CD4-positive, alpha-beta T cell treated with Interleukin-2 at 100 ng/mL for 4 hours (primary cell): ENCODE measurements at regions not wholly inside any gene's neighbourhood (a gene's known extent, or its start where the extent isn't known, plus 50 kb on each side); places are given as distances from the start of the nearest gene placed in this dataset.
A peak's percentile ranks its signal among the peaks of the same experiment; 100 is the strongest.
"Not testable (repeated sequence)": the region's sequence is repeated elsewhere in the genome, so short reads cannot be mapped to it uniquely, and the experiment has no call there.

ENCODE experiments used
- DNase-seq: peaks from one replicate; pipeline ENCODE4 v3.0.0-alpha.2; 2020; ENCODE audit warnings: low spot score

DNA sequence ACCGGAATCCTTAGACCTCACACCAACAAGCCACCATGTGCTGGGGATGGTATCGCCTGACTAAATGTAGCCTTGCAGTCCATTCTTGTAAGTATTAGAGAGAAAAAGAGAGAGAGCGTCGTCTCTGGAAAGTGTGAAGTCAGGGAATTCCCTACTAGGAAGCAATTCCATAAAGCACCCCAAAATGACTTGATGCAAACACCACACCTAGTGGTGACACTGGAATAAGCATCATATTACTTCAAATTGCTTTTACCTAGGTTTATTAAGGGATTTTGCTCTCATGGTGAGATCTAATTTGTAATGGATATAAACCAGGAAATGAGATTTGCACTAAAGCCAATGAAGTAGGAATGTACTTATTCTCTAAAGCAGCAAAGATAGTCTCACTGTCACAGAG, 111.4 kb upstream of the METTL9 start:
- DNase-seq: not testable (repeated sequence)

DNA sequence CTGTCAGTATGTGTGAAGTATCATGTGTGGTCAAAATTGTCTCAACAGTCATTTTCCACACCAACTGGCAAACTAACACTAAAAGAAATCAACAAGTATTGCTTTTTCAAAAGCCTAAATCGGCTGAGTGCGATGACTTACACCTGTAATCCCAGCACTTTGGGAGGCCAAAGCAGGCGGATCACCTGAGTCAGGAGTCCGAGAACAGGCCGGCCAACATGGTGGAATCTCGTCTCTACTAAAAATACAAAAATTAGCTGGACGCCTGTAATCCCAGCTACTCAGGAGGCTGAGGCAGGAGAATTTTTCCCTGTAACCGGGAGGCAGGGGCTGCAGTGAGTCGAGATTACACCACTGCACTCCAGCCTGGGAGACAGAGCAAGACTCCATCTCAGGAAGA, 100.3 kb upstream of the METTL9 start:
- DNase-seq: not testable (repeated sequence)

DNA sequence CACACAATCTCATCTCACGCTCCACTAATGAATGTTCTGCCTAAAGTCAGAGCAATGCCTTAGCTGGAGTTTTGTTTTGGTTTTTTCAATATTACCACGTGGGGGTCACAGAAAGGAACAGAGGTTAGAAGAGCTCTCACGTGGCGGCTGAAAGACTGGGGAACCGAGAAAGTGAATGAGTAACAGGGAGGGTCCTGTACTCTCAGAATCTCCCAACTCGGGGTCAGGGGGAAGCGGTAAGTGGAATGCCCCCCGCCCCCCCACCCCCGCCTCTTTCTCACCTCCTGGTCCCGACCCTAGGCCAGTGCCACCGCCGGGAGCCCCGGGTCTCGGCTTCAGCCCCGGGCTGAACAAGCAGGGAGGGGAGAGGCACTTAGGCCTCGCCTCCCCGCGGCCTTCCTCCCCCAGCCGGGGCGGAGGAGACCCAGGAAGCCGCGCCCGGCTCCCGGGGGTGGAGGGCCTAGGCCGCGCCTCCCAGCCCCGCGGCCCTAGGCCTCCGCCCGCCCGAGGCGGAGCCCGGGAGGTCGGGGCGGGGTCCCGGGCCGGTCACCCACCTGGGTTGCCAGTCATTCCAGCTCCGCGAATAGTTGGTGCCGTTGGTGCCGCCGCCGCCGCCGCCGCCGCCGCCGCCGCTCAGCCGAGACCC, 98.0 kb upstream of the METTL9 start:
- peak; percentile 71 for DNase-seq

DNA sequence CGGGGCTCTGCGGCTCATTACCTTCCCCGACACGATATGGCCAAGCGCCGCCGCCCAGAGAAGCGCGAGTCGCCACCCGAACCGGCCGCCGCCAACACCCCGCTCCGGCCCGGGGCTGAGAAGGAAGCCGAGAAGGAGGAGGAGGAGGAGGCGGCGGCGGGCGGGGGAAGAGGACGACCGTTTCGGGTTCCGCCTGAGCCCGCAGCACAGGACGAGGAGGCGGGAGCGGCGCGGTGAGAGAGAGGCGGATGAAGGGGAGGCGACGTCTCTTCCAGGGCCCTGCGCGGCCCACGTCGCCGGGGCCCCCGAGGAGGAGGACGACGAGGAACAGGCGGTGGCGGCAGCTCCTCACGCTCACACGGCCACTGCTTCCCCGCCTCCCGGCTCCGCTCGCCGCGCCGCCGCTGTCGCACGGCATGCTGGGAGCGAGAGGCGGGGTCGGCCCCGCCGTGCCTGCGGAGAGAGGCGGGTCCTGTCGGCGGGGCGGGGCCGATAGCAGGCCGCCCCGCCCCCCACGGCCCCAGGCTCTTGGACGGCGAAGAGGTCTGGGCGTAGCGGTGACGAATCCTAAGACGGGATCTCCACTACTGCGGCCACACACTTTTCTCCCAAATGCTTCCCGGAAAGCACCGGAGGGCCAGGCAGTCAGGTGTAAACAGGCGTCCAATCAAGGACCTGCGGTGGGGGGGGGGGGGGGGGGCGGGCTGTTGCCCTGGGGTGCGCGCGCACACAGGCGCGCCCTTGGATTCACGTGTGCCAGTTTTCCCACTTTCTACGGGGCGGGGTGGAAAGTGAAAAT, 97.3 kb upstream of the METTL9 start:
- peak; percentile 91 for DNase-seq

DNA sequence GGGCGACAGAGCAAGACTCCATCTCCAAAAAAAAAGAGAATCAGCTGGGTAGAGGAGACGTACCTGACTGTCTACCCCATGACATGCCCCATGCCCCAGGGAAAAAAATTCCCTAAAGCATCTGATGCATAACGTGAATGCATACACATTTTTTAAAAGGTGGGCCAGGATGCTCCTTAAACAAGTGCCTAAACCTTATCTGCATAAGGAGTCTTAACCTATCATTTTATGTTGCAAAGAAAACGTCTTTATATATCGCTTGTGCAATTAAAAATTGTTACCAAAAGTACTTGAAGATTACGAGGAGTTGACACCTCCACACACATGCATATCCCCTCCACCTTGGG, 95.8 kb upstream of the METTL9 start:
- DNase-seq: not testable (repeated sequence)

DNA sequence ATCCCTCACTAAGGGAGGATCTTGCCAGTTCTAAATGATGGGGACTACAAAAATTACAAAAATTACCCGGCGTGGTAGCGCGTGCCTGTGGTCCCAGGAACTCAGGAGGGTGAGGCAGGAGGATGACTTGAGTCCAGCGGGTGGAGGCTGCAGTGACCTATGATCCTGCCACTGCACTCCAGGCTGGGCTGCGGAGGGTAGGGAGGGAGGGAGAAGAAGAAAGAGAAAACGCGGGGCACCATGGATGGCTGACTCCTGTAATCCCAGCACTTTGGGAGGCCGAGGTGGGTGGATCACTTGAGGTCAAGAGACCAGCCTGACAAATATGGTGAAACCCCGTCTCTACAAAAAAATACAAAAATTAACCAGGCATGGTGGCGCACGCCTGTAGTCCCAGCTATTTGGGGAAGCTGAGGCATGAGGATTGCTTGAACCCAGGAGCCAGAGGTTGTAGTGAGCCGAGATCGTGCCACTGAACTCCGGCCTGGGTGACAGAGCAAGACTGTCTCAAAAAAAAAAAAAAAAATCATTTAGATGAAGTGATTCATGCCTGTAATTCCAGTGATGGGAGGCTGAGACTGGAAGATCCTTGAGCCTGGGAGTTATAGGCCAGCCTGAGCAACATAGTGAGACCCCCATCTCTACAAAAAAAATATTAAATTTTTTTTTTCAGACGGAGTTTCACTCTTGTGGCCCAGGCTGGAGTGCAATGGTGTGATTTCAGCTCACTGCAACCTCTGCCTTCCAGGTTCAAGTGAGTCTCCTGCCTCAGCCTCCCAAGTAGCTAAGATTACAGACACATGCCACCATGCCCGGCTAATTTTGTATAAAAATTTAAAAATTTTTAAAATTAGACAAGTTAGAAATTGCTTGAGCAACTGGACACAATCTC, 95.2 kb upstream of the METTL9 start:
- DNase-seq: not testable (repeated sequence)

DNA sequence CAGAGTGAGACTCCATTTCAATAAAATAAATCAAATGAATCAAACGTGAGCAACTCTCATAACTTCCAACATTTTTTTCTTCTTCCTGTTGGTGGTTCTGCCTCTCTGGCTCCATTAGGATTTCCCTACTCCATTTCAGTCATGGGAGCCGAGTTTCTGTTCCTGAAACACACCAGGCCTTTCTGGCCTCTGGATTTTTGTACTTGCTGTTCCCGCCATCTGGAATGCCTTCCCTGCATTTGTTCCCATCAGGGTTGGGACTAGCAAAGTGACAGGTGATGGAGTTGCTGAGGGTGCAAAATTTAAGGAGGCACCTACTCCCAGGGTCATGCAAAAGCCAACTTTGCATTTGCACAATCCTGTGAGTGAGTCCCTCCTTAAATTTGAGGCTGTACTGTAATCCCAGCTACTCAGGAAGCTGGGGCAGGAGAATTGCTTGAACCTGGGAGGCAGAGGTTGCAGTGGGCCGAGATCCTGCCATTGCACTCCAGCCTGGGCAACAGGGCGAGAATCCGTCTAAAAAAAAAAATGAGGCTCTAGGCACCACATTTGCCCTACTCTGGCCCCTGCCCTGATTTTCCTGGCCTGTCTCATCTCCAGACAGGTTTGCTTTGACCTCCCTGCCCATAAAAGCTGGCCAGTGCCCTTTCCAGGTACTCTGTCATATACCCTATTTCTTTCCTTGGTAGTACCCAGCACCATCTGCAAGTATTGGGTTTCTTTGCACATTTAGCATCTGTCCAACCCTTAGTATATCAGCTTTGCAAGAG, 93.4 kb upstream of the METTL9 start:
- not testable (repeated sequence) for DNase-seq

DNA sequence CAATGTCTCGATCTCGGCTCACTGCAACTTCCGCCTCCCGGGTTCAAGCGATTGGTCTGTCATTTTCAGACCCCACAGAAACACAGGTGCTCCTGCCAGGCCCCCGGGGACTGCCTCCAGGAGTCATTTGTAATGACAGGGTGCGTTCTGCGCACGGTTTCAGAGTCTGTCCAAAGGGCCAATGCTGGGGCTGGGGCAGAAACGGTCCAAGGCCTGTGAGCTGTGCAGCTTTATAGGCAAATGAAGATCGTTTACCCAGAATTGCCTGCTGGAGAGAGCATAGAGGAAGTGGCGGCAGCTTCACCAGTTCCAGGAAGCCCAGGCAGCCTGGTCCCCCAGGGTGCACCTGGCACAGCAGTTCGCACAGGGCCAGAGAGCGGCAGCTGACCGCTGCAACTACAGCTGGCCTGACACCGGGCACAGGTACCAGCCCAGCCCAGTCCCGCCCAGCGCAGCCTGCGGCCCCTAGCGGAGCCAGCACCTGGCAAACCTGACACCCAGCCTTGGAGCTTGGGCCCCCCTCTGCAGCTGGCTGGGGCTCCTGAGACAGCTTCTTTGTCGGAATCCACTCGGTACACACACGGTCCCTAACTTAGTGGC, 92.4 kb upstream of the METTL9 start:
- peak; percentile 80 for DNase-seq

DNA sequence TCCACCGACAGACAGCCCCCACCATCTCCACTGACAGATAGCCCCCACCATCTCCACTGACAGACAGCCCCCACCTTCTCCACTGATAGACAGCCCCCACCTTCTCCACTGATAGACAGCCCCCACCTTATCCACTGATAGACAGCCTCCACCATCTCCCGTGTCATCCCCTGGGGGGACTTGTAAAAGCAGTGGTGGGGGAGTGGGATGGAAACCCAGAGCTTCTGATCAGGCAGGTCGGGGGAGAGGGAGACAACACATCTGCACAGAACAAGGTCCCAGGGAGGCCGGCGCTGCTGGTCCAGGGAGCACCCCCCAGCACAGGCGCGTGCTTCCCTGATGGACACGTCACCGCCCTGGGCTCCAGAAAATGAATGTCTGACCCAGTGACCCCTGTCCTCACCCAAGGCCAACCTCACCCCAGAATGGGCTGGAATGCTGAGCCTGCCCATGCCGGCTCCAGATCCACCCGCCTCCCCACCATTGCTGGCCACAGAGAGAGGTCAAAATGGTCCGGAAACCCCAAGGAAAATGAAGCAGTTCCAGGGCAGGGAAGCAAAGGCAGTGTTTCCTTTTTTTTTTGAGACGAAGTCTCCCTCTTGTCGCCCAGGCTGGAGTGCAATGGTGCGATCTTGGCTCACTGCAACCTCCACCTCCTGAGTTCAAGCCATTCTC, 91.6 kb upstream of the METTL9 start:
- DNase-seq: not testable (repeated sequence)

DNA sequence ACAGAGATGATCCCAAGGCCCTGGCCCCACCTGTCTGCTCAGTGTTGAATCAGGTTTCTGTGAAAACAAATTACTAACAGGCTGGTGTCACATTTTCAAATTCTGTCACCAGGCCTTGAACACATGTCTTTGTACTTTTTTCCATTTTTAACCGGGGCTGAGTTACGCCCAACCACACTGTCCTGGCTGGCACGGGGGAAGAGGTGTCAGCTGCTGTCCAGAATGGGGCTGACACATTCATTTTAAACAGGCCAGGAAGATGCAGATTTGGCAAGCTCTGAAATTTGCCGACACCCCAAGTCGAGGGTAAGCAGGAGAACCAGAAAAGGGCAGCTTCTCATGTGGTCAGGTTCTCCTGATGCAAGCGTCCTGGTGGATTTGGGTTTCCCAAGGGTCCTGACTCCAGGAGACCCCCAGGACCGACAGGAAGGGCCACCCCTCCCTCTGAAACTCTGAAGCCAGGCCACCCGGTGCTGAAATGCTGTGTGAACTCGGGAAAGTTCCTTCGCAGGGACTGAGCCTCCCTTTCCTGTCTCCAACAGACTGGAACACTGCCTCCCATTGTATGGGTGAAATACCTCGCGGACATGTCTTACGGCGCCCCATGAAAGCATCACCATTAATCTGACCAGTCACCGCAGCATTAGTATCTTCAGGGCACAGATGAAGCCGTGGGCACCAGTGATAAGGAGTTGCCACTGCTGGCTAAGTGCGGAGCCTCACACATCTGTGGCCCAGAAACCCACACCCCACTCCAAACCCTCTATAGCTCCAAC, 90.5 kb upstream of the METTL9 start:
- DNase-seq: peak; percentile 30

DNA sequence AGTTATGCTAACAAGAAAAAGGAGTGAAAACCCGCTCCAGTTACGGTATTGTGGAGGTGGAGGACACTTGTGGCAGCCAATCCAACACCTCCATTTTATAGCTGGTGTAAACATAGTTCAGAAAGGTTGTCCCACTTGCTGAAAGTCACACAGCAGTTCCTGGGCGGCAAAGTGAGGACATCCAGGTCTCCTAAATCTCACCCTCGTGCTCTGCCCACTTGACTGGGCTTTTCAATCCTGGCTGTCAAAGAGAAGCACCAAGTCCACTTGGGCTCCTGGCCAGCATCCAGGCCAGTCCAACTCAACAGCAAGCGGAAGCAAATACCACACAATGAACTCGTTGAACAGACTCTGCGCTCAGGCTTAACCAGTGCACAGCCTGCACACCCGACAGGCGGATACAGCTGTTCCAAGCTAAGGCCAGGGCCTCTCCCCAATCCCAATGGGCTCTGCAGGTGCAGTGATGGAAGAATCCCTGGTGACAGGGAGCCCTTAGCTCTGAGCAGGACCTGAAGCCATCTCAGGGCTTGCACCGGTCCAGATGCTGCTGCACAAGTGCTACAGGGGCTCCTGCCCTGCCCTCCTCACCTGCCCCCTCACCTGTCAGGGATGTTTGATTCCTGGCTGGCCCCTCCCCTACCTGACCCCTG, 89.8 kb upstream of the METTL9 start:
- not testable (repeated sequence) for DNase-seq

DNA sequence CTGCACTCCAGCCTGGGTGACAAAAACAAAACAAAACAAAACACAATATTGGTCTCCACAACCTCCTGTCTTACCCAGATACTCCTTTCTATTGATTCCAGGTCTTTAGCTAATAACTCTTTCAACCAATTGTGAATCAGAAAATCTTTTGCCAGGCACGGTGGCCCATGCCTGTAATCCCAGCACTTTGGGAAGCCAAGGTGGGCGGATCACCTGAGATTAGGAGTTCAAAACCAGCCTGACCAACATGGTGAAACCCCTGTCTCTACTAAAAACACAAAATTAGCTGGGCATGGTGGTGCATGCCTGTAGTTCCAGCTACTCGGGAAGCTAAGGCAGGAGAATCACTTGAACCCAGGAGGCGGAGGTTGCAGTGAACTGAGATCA, 88.5 kb upstream of the METTL9 start:
- not testable (repeated sequence) for DNase-seq

DNA sequence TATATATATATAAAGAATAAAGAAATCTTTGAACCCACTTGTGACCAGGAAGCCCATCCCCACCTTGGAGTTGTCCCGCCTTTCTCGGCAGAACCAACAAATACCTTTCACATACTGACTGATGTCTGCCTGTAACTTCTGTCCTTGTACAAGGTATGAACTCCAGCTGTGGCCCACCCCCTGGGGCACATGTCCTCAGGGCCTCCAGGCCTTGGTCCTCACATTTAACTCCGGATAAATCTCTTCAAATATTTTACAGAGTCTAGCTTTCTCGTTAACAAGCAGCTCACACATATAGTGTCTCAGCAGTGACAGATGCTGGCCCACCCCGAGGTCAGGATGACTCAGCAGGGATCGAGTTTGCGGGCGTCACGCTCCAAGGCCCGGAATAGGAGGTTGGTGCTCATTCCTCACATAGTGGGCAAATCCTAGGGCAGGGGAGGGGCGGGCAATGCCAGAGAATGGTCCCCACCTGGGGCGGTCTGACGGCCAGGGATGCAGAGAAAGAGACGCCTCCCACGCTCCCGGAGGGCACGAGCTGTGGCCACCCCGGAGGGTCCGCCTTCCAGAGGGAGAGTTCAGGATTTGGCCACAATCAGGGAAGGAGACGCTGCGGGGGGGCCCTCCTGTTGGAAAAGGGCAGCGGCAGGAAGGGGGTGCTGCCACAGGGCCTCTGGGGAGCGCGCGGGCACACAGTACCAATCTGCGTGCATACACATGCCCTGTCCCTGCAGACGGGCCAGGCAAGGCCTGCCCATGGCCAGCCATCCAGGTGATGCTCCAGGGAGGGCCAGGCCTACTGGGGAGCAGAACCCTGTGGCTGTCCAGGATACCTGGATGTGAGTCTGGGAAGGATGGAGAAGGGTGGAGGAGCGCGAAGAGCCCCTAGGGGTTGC, 87.8 kb upstream of the METTL9 start:
- DNase-seq: not testable (repeated sequence)

DNA sequence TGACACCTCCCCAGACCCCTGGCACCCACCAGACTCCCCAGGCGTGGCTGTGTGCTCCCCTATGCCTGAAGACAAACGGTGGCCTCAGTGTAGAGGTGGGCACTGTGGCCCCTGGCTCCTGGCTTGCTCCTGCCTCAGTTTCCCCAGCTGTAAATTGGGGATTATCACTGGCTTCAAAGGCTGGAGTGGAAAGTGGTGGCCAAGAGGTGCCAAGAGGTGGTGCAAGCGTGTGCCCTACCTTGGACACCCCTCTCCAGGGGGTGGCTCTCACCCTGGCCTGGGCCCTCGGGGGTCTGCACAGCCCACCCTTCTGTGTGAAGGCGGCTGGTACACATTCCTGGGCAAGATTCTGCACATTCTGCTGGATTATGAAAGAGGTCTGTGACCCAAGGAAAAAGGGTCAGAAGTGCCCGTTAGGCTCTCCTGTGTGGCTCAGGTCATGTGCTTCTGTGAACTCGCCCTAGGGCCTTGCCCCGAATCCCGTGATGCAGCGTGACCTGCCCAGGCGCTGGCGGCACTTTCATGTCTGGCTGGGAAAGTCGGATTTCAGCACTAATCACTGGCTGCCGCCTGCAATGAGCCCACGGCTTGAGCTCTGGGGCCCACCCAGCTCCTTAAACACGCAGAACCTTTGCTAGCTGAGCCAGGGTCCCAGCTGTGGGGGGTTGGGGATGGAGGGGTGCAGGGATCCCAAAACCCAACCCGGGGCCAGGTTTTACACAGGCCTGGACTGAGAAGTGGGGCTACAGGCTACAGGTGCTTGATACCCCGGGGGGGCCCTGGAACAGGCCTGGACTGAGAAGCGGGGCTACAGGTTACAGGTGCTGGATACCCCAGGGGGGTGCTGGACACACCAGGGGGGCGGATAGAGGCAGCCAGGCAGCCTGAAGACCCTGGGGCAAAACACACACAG, 86.8 kb upstream of the METTL9 start:
- DNase-seq: not testable (repeated sequence)

DNA sequence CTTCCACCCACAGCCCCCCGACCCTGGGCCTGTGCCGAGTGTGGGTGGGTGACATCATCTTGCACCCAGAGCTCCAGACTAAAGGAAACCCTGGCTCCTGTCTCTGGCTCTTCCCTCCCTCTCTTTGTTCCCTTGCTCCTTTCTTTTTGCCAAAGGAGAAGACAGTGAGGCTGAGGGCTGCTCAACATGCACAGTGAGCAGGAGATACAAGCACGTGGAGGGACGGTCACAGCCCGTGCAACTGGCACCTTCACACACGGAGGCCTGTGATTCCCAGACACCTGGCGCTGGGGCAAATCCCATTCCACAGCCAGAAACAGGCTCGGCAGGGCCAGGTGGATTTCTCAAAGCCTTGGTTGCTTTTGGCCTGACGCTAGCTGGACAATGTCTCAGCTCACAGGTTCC, 86.0 kb upstream of the METTL9 start:
- not testable (repeated sequence) for DNase-seq

DNA sequence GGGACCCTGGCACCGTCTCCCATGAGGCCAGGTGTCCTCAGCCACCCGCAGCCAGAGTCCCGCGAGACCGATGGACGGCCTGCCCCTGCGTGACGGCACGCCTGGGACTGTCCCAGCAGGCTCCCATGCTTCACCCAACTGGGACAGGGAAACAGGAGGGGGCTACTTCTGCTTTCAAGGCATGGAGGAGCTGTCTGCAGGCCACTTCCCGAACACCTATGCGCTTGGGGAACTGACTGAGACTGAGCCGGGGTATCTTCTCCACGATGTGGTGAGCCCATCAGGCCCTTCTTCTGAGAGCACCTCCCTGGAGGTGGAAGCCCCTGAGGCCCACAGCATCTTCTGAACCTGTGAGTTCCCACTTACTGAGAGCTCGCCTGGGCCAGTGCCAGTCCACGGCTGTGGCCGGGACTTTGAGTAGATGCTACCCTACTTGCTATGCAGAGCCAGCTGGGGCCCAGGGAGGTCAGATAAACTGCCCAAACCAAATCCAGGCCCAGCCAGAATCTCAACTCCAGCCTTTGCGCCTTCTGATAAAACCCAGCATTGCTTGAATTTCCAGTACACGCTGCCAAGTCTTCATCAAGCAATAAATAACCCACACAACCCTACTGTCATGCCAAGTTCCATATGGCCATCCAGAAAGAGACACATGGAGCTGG, 85.4 kb upstream of the METTL9 start:
- not testable (repeated sequence) for DNase-seq

DNA sequence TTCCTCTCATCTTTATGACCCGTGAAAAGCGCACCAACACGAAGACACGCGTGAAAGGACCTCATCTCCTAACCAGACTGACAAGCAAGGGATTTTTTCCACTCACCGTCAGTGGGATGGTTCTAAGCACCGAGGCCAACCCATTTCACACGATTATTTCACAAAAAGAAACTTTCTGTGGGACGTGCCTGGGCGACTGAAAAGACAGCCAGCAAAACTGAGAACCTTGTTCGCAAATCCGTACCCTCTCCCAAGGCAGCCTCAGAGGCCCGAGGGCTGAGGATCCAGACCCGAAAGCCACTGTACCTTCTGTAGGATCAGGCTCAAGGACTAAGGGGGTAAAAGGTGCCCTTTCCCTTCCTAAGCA, 84.9 kb upstream of the METTL9 start:
- DNase-seq: not testable (repeated sequence)
